ENCODE measurements at regions not wholly inside any gene's neighbourhood (a gene's known extent, or its start where the extent isn't known, plus 50 kb on each side); places are given as distances from the start of the nearest gene placed in this dataset.

- H3K9ac ChIP-seq (ENCODE audit: low read length): no peak overlapping the region
- no peaks in the 10 kb centered on the region for H3K27me3 ChIP-seq (ENCODE audit: low read depth, low read length)
- H3K4me3 ChIP-seq (ENCODE audit: low read length): no peak overlapping the region
- H3K79me2 ChIP-seq (ENCODE audit: low read length): no peaks in the 10 kb centered on the region
- no peaks in the 10 kb centered on the region for H3K4me1 ChIP-seq (ENCODE audit: low read length)
- no peaks in the 10 kb centered on the region for H3K9me3 ChIP-seq (ENCODE audit: insufficient read depth, low read length)
- H3K36me3 ChIP-seq (replicated peaks; ENCODE audit: low read depth, low read length): no peaks in the 10 kb centered on the region
- H4K20me1 ChIP-seq (ENCODE audit: insufficient read depth, low read length): no peaks in the 10 kb centered on the region
- H3K27ac ChIP-seq (ENCODE audit: low read length): no peak overlapping the region
- no peak overlapping the region for H2AFZ ChIP-seq (ENCODE audit: low read depth, low read length)
- H3K4me2 ChIP-seq (ENCODE audit: low read length): no peak overlapping the region
- TF ChIP-seq, protein P1, sequence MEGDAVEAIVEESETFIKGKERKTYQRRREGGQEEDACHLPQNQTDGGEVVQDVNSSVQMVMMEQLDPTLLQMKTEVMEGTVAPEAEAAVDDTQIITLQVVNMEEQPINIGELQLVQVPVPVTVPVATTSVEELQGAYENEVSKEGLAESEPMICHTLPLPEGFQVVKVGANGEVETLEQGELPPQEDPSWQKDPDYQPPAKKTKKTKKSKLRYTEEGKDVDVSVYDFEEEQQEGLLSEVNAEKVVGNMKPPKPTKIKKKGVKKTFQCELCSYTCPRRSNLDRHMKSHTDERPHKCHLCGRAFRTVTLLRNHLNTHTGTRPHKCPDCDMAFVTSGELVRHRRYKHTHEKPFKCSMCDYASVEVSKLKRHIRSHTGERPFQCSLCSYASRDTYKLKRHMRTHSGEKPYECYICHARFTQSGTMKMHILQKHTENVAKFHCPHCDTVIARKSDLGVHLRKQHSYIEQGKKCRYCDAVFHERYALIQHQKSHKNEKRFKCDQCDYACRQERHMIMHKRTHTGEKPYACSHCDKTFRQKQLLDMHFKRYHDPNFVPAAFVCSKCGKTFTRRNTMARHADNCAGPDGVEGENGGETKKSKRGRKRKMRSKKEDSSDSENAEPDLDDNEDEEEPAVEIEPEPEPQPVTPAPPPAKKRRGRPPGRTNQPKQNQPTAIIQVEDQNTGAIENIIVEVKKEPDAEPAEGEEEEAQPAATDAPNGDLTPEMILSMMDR (IDR thresholded peaks at IDR 0.05; ENCODE audit: low read depth, low read length): no peak
- no peak for TF ChIP-seq EZH2phosphoT487 (IDR thresholded peaks at IDR 0.05; ENCODE audit: low read depth)
These were observed 170.3 kb upstream of the MITF start for GRCh38 chr3:69568951-69569350.

DNA sequence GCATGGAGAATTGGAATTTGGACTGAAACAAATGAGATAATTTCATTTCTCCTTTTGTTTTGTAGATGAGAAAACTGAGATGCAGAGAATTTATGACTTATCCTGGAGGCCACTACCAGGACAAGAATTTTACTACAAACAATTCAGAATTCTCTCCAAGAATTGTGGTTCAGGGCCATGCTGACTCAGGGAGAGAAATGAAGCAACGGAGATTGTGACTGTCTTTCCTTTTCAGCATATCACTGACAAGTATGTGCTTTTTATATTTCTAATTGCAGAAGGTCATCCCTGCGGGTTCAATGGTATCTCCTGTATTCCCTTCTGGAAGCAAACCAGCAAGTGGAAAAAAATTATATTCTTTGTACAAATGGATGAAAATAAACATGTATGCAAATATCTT lies 170.8 kb upstream of the MITF start:
- Histone ChIP-seq H3K4me2 (ENCODE audit: low read length) (no peak overlapping the region), H3K27me3 (ENCODE audit: low read depth, low read length) (no peaks in the 10 kb centered on the region), H4K20me1 (ENCODE audit: insufficient read depth, low read length) (no peaks in the 10 kb centered on the region), H3K79me2 (ENCODE audit: low read length) (no peaks in the 10 kb centered on the region), H3K27ac (ENCODE audit: low read length) (no peak overlapping the region), H2AFZ (ENCODE audit: low read depth, low read length) (no peak overlapping the region), H3K4me1 (ENCODE audit: low read length) (no peaks in the 10 kb centered on the region), H3K9ac (ENCODE audit: low read length) (no peak overlapping the region), H3K4me3 (ENCODE audit: low read length) (no peak overlapping the region), H3K9me3 (ENCODE audit: insufficient read depth, low read length) (no peaks in the 10 kb centered on the region), H3K36me3 (replicated peaks; ENCODE audit: low read depth, low read length) (no peaks in the 10 kb centered on the region)
- no peak for TF ChIP-seq EZH2phosphoT487 (IDR thresholded peaks at IDR 0.05; ENCODE audit: low read depth)
- TF ChIP-seq, protein P1 (IDR thresholded peaks at IDR 0.05; ENCODE audit: low read depth, low read length): no peak

DNA sequence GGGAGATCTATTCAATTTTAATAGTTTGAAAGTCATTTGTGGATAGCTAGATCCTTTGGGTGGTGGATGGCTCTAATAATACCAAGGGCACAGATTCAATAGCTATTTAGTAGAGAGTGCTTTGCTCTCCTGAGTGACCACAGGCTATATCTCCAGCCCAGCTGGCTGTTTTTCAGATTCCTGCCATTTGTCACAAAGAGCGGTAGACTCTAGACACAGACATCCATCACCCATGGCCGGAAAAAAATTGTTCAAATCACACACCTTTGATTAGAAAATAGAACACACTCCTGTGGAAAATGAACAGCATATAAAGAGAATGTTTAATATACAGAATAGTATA lies 171.6 kb upstream of the MITF start:
- H3K9ac ChIP-seq (ENCODE audit: low read length): no peak overlapping the region
- no peak overlapping the region for H2AFZ ChIP-seq (ENCODE audit: low read depth, low read length)
- H3K9me3 ChIP-seq (ENCODE audit: insufficient read depth, low read length): no peaks in the 10 kb centered on the region
- H4K20me1 ChIP-seq (ENCODE audit: insufficient read depth, low read length): no peaks in the 10 kb centered on the region
- TF ChIP-seq, protein P1 (IDR thresholded peaks at IDR 0.05; ENCODE audit: low read depth, low read length): no peak
- TF ChIP-seq EZH2phosphoT487 (IDR thresholded peaks at IDR 0.05; ENCODE audit: low read depth): no peak
- no peaks in the 10 kb centered on the region for H3K27me3 ChIP-seq (ENCODE audit: low read depth, low read length)
- H3K79me2 ChIP-seq (ENCODE audit: low read length): no peaks in the 10 kb centered on the region
- H3K4me3 ChIP-seq (ENCODE audit: low read length): no peak overlapping the region
- no peaks in the 10 kb centered on the region for H3K36me3 ChIP-seq (replicated peaks; ENCODE audit: low read depth, low read length)
- no peak overlapping the region for H3K4me2 ChIP-seq (ENCODE audit: low read length)
- H3K4me1 ChIP-seq (ENCODE audit: low read length): no peaks in the 10 kb centered on the region
- H3K27ac ChIP-seq (ENCODE audit: low read length): no peak overlapping the region

GRCh38 chr3:69567023-69567709 lies 172.1 kb upstream of the MITF start:
- Histone ChIP-seq H3K4me2 (ENCODE audit: low read length) (no peak overlapping the region), H4K20me1 (ENCODE audit: insufficient read depth, low read length) (no peaks in the 10 kb centered on the region), H3K27ac (ENCODE audit: low read length) (no peak overlapping the region), H3K27me3 (ENCODE audit: low read depth, low read length) (no peaks in the 10 kb centered on the region), H2AFZ (ENCODE audit: low read depth, low read length) (no peak overlapping the region), H3K9ac (ENCODE audit: low read length) (no peak overlapping the region), H3K79me2 (ENCODE audit: low read length) (no peaks in the 10 kb centered on the region), H3K4me1 (ENCODE audit: low read length) (no peaks in the 10 kb centered on the region), H3K36me3 (replicated peaks; ENCODE audit: low read depth, low read length) (no peaks in the 10 kb centered on the region), H3K4me3 (ENCODE audit: low read length) (no peak overlapping the region), H3K9me3 (ENCODE audit: insufficient read depth, low read length) (no peaks in the 10 kb centered on the region)
- TF ChIP-seq, protein P1 (IDR thresholded peaks at IDR 0.05; ENCODE audit: low read depth, low read length): no peak
- no peak for TF ChIP-seq EZH2phosphoT487 (IDR thresholded peaks at IDR 0.05; ENCODE audit: low read depth)

All from OCI-LY3 (cell line).